ENCODE measurements at regions not wholly inside any gene's neighbourhood (a gene's known extent, or its start where the extent isn't known, plus 50 kb on each side); places are given as distances from the start of the nearest gene placed in this dataset.

DNA sequence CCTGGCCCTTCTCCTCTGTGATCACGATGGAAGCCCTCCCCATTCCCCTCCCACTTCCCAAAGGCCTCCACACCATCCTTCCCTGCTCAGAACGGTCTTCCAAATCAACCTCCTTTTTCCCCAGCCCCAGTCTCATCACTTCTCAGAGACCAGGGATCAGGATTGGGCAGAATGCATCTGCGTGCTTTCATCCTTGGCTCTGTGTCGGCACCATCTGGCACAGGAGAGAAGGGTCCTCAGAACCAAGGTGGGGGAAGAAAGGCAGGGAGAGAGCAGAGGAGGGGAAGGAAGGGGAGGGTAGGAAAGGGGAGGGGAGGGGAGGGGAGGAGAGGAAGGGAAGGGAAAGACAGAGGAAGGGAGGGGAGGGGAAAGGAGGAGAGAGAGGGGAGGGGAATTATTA lies 52.4 kb upstream of the FICD start:
- Histone ChIP-seq H3K27ac (replicated peaks) (no peak overlapping the region), H3K4me3 (no peak overlapping the region), H3K36me3 (no peaks in the 10 kb centered on the region), H3K9me3 (replicated peaks) (no peaks in the 10 kb centered on the region), H3K27me3 (ENCODE audit: low read depth) (peaks cover 94% of the 10 kb centered on the region), H3K4me1 (no peaks in the 10 kb centered on the region)
- intact Hi-C loops (cut with micrococcal nuclease), result no loop called here
- TF ChIP-seq, protein P1, sequence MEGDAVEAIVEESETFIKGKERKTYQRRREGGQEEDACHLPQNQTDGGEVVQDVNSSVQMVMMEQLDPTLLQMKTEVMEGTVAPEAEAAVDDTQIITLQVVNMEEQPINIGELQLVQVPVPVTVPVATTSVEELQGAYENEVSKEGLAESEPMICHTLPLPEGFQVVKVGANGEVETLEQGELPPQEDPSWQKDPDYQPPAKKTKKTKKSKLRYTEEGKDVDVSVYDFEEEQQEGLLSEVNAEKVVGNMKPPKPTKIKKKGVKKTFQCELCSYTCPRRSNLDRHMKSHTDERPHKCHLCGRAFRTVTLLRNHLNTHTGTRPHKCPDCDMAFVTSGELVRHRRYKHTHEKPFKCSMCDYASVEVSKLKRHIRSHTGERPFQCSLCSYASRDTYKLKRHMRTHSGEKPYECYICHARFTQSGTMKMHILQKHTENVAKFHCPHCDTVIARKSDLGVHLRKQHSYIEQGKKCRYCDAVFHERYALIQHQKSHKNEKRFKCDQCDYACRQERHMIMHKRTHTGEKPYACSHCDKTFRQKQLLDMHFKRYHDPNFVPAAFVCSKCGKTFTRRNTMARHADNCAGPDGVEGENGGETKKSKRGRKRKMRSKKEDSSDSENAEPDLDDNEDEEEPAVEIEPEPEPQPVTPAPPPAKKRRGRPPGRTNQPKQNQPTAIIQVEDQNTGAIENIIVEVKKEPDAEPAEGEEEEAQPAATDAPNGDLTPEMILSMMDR (IDR thresholded peaks at IDR 0.05; ENCODE audit: borderline replicate concordance), result no peak
- DNase-seq, result no peak

DNA sequence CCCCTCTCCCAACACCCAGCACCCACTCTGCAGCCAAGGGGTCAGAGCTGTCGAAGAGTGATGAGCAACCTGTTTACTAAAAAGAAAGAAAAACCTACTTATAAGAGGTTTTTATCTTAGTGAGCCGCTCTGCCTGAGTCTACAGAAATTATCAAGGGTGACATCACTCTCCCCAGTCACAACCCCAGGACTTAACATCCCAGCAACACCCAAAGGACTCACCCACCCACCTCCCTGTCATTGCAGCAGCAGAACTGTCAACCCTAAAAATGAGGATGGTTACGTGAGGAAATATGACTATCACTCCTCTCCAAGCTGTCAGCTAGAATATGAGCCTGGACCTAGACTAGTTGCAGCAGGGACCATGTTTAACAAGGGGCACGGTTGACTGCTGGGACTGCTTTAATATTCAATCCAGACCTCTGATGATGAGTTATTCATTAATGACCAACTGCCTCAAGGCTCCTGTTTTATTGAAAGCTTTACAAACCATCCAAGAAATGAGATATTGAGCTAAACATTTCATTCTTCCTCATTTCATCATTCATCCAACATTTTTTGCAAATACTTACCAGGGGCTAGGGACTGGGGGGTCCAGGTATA lies 53.9 kb upstream of the FICD start:
- no peak overlapping the region for H3K4me3 ChIP-seq
- TF ChIP-seq, protein P1 (IDR thresholded peaks at IDR 0.05; ENCODE audit: borderline replicate concordance), result no peak
- intact Hi-C loops (cut with micrococcal nuclease), result no loop called here
- DNase-seq, result no peak
- H3K27ac ChIP-seq (replicated peaks), result no peak overlapping the region
- peaks cover 78% of the 10 kb centered on the region for H3K27me3 ChIP-seq (ENCODE audit: low read depth)
- H3K36me3 ChIP-seq, result no peaks in the 10 kb centered on the region
- H3K9me3 ChIP-seq (replicated peaks), result no peaks in the 10 kb centered on the region
- H3K4me1 ChIP-seq, result no peaks in the 10 kb centered on the region

DNA sequence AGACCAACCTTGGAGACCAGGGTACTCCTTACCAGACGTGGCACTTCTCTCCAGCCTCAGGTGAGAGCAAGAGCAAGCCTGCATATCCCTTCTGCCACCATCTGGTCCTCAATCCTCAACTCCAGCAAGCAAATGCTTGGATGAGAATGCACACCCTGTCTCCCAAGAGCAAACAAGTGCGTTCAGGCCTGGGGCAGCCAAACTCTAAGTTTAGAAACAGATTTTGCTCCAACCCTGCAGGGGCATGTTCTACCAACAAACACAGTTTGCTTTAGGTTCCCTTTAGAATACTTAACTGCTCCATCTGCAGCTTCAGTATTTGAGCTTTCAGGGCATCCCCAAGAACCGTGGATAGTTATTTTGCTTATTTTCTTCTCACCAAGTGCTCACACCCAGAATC lies 55.9 kb upstream of the FICD start:
- H3K9me3 ChIP-seq (replicated peaks), result no peaks in the 10 kb centered on the region
- no peak for DNase-seq
- no peaks in the 10 kb centered on the region for H3K4me1 ChIP-seq
- no peak overlapping the region for H3K4me3 ChIP-seq
- intact Hi-C loops (cut with micrococcal nuclease), result no loop called here
- H3K27me3 ChIP-seq (ENCODE audit: low read depth), result peaks cover 69% of the 10 kb centered on the region
- no peaks in the 10 kb centered on the region for H3K36me3 ChIP-seq
- no peak overlapping the region for H3K27ac ChIP-seq (replicated peaks)
- TF ChIP-seq, protein P1 (IDR thresholded peaks at IDR 0.05; ENCODE audit: borderline replicate concordance), result no peak

DNA sequence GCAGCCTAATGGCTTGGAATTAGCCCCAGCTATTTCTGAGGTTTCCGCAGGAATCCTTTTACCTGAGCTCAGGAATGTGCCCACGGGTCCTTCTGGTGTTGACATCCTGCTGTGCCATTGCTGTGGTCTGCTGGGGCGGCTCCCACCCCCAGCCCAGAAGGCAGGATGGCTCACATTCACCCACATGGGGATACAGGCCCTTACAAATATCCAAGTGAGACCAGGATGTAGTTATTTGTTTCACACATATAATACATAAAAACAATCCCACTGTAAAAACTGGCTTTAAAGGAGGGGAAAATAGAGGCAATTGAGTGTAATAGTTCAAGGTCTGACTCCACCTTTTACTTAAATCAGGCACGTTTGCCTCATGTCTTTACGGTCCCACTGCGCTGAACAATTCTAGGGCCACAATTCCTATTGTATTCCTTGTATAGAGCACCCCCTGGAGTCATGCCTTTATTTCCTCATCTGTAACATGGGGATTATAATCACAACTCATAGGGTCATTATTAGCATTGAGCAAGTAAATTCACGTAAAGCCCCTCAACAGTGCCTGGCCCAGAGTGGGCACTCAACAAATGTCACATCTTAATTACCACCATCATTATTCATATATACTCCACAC lies 57.2 kb upstream of the FICD start:
- Histone ChIP-seq H3K27me3 (ENCODE audit: low read depth) (peaks cover 62% of the 10 kb centered on the region), H3K4me3 (no peak overlapping the region), H3K36me3 (no peaks in the 10 kb centered on the region), H3K27ac (replicated peaks) (no peak overlapping the region), H3K9me3 (replicated peaks) (no peaks in the 10 kb centered on the region), H3K4me1 (no peaks in the 10 kb centered on the region)
- DNase-seq, result no peak
- TF ChIP-seq, protein P1 (IDR thresholded peaks at IDR 0.05; ENCODE audit: borderline replicate concordance), result no peak
- intact Hi-C loops (cut with micrococcal nuclease), result no loop called here

DNA sequence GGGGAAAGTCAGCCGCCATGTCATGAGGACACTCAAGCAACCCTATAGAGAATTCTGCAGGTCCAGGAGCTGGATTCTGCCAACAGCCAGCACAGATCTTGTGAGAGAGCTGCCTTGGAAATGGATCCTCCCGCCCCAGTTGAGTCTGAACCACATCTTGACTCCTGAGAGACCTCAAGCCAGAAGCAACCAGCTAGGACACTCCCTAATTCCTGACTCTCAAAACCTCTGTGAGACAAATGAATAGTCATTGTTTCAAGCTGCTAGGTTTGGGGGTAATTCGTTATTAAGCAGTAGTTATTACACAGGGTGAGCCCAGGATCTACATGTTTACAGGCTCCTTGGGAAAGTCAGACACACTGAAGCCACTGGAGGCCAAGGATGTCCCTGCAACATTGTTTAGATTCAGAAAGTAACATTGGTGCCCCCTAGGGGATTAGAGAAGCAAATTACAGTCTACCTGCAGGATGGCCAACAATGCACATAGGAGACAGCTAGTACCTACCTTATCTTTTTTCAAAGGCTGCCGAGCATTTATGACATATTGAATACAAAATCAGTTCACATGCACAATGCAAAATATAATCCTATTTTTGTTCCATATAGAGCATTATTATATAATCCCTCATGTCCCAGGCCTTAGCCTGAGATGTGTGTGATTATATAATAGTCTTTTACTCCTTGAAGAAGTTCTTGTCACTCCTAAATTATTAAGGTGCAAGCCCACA lies 57.9 kb upstream of the FICD start:
- H3K4me1 ChIP-seq, result no peaks in the 10 kb centered on the region
- H3K27me3 ChIP-seq (ENCODE audit: low read depth), result peaks cover 62% of the 10 kb centered on the region
- no peak for DNase-seq
- intact Hi-C loops (cut with micrococcal nuclease), result no loop called here
- no peaks in the 10 kb centered on the region for H3K9me3 ChIP-seq (replicated peaks)
- no peak overlapping the region for H3K27ac ChIP-seq (replicated peaks)
- TF ChIP-seq, protein P1 (IDR thresholded peaks at IDR 0.05; ENCODE audit: borderline replicate concordance), result peak; percentile 82
- no peak overlapping the region for H3K4me3 ChIP-seq
- H3K36me3 ChIP-seq, result no peaks in the 10 kb centered on the region
